Upper lobe of right lung (tissue), 1 donor: ENCODE measurements at regions not wholly inside any gene's neighbourhood (a gene's known extent, or its start where the extent isn't known, plus 50 kb on each side); places are given as distances from the start of the nearest gene placed in this dataset.

Experiments used
- ATAC-seq: fragments of 200-7000 bp; cut with Tn5 transposase; one replicate; pipeline ENCODE4 v1.9.1; 2020; ENCODE audit warnings: mild to moderate bottlenecking, moderate library complexity
- DNase-seq: peaks from one replicate; pipeline ENCODE4 v3.0.0-alpha.2; 2020
- H3K27ac ChIP-seq: fragments of 200-600 bp; one replicate; pipeline ENCODE4 v1.8.0; 2022
- H3K27me3 ChIP-seq: fragments of 200-600 bp; one replicate; pipeline ENCODE4 v1.8.0; 2022; ENCODE audit warnings: mild to moderate bottlenecking
- H3K36me3 ChIP-seq: fragments of 200-600 bp; one replicate; pipeline ENCODE4 v1.8.0; 2022
- H3K4me1 ChIP-seq: fragments of 200-600 bp; one replicate; pipeline ENCODE4 v1.8.0; 2022
- H3K4me3 ChIP-seq: fragments of 200-600 bp; one replicate; pipeline ENCODE4 v1.8.0; 2022; ENCODE audit warnings: mild to moderate bottlenecking
- H3K9me3 ChIP-seq: fragments of 200-600 bp; one replicate; pipeline ENCODE4 v1.8.0; 2022
- CTCF ChIP-seq: fragments of 200-600 bp; IDR thresholded peaks from one replicate; pipeline ENCODE4 v1.8.0; 2022; ENCODE audit warnings: antibody characterized with exemption
- intact Hi-C: fragments of 100-400 bp; cut with DNase I; formaldehyde crosslinking; loops from one replicate; pipeline ENCODE4 v1.11.0; 2022
- donor health status: DM: no; HTN: yes; CAD: no; lungs with severe emphysema.

GRCh38 chr20:51303731-51304670 is 238.5 kb downstream of the NFATC2 start:
- TF ChIP-seq CTCF, result no peak
- Histone ChIP-seq H3K27me3 (no peaks in the 10 kb centered on the region), H3K4me3 (no peak overlapping the region), H3K36me3 (no peaks in the 10 kb centered on the region), H3K9me3 (no peaks in the 10 kb centered on the region), H3K27ac (no peak overlapping the region), H3K4me1 (no peaks in the 10 kb centered on the region)
- intact Hi-C loops, result no loop called here
- no peak for ATAC-seq
- no peak for DNase-seq

- H3K27ac ChIP-seq, result no peak overlapping the region
- TF ChIP-seq CTCF, result no peak
- ATAC-seq (no peak), DNase-seq (no peak)
- H3K36me3 ChIP-seq, result no peaks in the 10 kb centered on the region
- H3K27me3 ChIP-seq, result no peaks in the 10 kb centered on the region
- H3K4me3 ChIP-seq, result no peak overlapping the region
- H3K4me1 ChIP-seq, result no peaks in the 10 kb centered on the region
- intact Hi-C loops, result no loop called here
- H3K9me3 ChIP-seq, result no peaks in the 10 kb centered on the region
Measured at GRCh38 chr20:51301026-51301425, 241.5 kb downstream of the NFATC2 start.

GRCh38 chr20:51300104-51300503 is 242.4 kb downstream of the NFATC2 start:
- no peak for ATAC-seq
- intact Hi-C loops, result no loop called here
- no peak overlapping the region for H3K4me3 ChIP-seq
- TF ChIP-seq CTCF, result no peak
- peaks cover 3% of the 10 kb centered on the region for H3K27me3 ChIP-seq
- H3K36me3 ChIP-seq, result no peaks in the 10 kb centered on the region
- no peak for DNase-seq
- H3K9me3 ChIP-seq, result no peaks in the 10 kb centered on the region
- H3K4me1 ChIP-seq, result no peaks in the 10 kb centered on the region
- no peak overlapping the region for H3K27ac ChIP-seq

GRCh38 chr20:51299413-51299812 is 243.1 kb downstream of the NFATC2 start:
- DNase-seq, result no peak
- intact Hi-C loops, result no loop called here
- Histone ChIP-seq H3K27ac (no peak overlapping the region), H3K36me3 (no peaks in the 10 kb centered on the region), H3K9me3 (no peaks in the 10 kb centered on the region), H3K4me1 (no peaks in the 10 kb centered on the region), H3K27me3 (peaks cover 3% of the 10 kb centered on the region), H3K4me3 (no peak overlapping the region)
- TF ChIP-seq CTCF, result no peak
- ATAC-seq, result no peak

- Histone ChIP-seq H3K36me3 (no peaks in the 10 kb centered on the region), H3K27me3 (peaks cover 3% of the 10 kb centered on the region), H3K4me1 (no peaks in the 10 kb centered on the region), H3K27ac (no peak overlapping the region), H3K9me3 (no peaks in the 10 kb centered on the region), H3K4me3 (no peak overlapping the region)
- DNase-seq, result no peak
- ATAC-seq, result no peak
- no peak for TF ChIP-seq CTCF
- intact Hi-C loops, result no loop called here
Measured at GRCh38 chr20:51298141-51298749, 244.3 kb downstream of the NFATC2 start.
